GM12892 (cell line): ENCODE measurements at regions not wholly inside any gene's neighbourhood (a gene's known extent, or its start where the extent isn't known, plus 50 kb on each side); places are given as distances from the start of the nearest gene placed in this dataset.

ENCODE experiments used
- POLR2A ChIP-seq: IDR thresholded peaks from 2 replicates; pipeline ENCODE4 v1.6.1; 2011; ENCODE audit warnings: low read depth, low read length, control low read depth
- TAF1 ChIP-seq: IDR thresholded peaks from 2 replicates; pipeline ENCODE4 v1.6.1; 2011; ENCODE audit warnings: low read depth, mild to moderate bottlenecking, control low read depth, low read length, borderline replicate concordance

DNA sequence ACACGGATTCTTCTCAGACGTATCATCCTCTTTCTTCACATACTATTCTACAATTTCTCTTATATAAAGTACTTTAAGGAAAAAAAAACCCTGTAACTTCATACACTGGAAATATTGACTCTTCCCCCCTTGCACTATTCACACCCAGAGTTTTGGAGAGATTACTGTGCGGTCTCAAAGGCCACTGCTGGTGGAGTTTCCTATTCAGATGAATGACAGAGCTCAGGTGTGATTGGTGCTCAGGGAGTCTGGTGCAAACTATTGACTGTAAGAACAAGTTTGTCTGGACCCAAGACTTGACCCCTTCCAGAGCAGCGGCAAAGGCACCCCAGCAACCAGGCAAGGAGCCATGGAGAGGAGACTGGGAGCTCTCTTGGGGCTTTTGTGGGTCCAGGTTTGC, 187.5 kb upstream of the OR4E1 start:
- TF ChIP-seq POLR2A: no peak
- no peak for TF ChIP-seq TAF1
